Breast epithelium (tissue), 4 donors: ENCODE measurements at regions not wholly inside any gene's neighbourhood (a gene's known extent, or its start where the extent isn't known, plus 50 kb on each side); places are given as distances from the start of the nearest gene placed in this dataset.

Source experiments
- DNase-seq, 2 donors: peaks; one replicate each; pipeline ENCODE4 v3.0.0-alpha.2; 2019; ENCODE audit warnings: low spot score in 2 of 2
- H3K27ac ChIP-seq, 2 donors: fragments of 200-600 bp; sonication (generic) in 1 of 2; one replicate each; pipeline ENCODE4 v1.5.1; 2016 to 2019; ENCODE audit warnings: mild to moderate bottlenecking in 1 of 2
- H3K27me3 ChIP-seq, 2 donors: fragments of 200-600 bp; sonication (generic) in 1 of 2; one replicate each; pipeline versions ENCODE4 v1.5.1 to v1.6.0; 2017 to 2019; ENCODE audit warnings: control low read depth in 1 of 2, mild to moderate bottlenecking in 1 of 2
- H3K36me3 ChIP-seq: fragments of 200-600 bp; one replicate; pipeline ENCODE4 v1.5.1; 2019
- H3K4me1 ChIP-seq, 2 donors: fragments of 200-600 bp; sonication (generic); one replicate each; pipeline ENCODE4 v1.5.1; 2016 to 2019; ENCODE audit warnings: control low read depth in 1 of 2
- H3K4me3 ChIP-seq, 3 donors: fragments of 200-600 bp; sonication (generic); 1 replicate in 2 of 3; 2 replicates in 1 of 3; pipeline ENCODE4 v1.5.1; 2016 to 2019; ENCODE audit warnings: mild to moderate bottlenecking in 3 of 3, moderate library complexity in 2 of 3
- H3K9me3 ChIP-seq, 2 donors: fragments of 200-600 bp; sonication (generic) in 1 of 2; one replicate each; pipeline ENCODE4 v1.5.1; 2016 to 2019; ENCODE audit warnings: control low read depth in 1 of 2
- POLR2A ChIP-seq: fragments of 450-650 bp; IDR thresholded peaks from one replicate; pipeline ENCODE4 v1.6.1; 2016; ENCODE audit warnings: antibody characterized with exemption, mild to moderate bottlenecking, moderate library complexity
- POLR2AphosphoS5 ChIP-seq, 3 donors: sonication (generic); formaldehyde crosslinking; IDR thresholded peaks; one replicate each; pipeline ENCODE4 v1.6.1; 2017; ENCODE audit warnings: antibody characterized with exemption in 3 of 3
- intact Hi-C: fragments of 100-400 bp; cut with DNase I; formaldehyde crosslinking; loops from one replicate; pipeline ENCODE4 v1.15.1; 2023; ENCODE audit warnings: low total_unique reads
- TF ChIP-seq, protein P1 (sequence below), 3 donors: fragments of 450-650 bp; IDR thresholded peaks; one replicate each; pipeline ENCODE4 v1.5.1; 2016 to 2017; ENCODE audit warnings: antibody characterized with exemption in 3 of 3, mild to moderate bottlenecking in 3 of 3, moderate library complexity in 3 of 3

DNA sequence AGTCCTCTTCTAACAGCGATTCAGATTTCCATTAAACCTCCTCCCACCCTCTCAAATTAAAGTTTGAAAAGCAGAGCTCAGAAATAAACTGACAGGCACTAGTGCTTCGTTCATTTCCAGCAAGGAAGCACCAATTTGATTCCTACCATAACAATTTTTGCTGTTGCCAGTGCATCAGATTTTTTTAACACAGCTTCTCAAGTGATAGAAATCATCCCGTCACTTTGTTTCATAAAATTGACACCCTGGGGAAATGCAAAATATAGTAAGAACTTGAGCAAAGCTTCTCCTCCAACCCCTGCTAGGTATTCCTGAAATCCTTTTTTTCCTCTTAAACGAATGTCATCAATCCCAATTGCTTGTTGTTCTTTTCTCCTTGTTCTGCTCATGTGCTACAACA is 332.1 kb downstream of the FOXG1 start:
- no peaks in the 10 kb centered on the region for H3K4me1 ChIP-seq
- TF ChIP-seq, protein P1, sequence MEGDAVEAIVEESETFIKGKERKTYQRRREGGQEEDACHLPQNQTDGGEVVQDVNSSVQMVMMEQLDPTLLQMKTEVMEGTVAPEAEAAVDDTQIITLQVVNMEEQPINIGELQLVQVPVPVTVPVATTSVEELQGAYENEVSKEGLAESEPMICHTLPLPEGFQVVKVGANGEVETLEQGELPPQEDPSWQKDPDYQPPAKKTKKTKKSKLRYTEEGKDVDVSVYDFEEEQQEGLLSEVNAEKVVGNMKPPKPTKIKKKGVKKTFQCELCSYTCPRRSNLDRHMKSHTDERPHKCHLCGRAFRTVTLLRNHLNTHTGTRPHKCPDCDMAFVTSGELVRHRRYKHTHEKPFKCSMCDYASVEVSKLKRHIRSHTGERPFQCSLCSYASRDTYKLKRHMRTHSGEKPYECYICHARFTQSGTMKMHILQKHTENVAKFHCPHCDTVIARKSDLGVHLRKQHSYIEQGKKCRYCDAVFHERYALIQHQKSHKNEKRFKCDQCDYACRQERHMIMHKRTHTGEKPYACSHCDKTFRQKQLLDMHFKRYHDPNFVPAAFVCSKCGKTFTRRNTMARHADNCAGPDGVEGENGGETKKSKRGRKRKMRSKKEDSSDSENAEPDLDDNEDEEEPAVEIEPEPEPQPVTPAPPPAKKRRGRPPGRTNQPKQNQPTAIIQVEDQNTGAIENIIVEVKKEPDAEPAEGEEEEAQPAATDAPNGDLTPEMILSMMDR (IDR thresholded peaks at IDR 0.05): no peak
- TF ChIP-seq POLR2A: no peak
- no peaks in the 10 kb centered on the region for H3K9me3 ChIP-seq
- H3K27me3 ChIP-seq: no peaks in the 10 kb centered on the region
- H3K27ac ChIP-seq: no peak overlapping the region
- no peak for DNase-seq
- H3K36me3 ChIP-seq: no peaks in the 10 kb centered on the region
- no peak overlapping the region for H3K4me3 ChIP-seq
- intact Hi-C loops: no loop called here

DNA sequence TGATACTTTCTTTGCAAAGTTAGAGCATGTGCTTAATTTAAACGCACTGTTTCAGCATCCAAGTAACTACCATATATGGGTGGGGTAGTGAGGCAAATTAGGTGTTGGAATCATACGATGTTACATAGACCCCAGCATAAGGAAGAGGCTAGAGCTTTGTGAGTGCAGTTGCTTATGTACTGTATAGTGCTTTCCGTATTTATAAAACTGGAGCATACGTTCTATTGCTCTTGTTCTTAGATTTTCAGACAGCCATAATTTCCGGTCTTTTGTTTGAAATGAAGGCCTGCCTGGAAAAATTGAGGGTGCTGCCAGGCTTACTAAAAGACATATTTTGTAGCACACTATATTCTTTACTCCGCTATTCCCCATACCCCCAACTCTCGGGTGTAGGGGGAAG is 335.7 kb downstream of the FOXG1 start:
- H3K27ac ChIP-seq: no peak overlapping the region
- no peak for TF ChIP-seq POLR2AphosphoS5 (IDR thresholded peaks at IDR 0.05)
- TF ChIP-seq, protein P1 (IDR thresholded peaks at IDR 0.05): no peak
- TF ChIP-seq POLR2A: no peak
- H3K27me3 ChIP-seq: no peaks in the 10 kb centered on the region
- DNase-seq: no peak
- intact Hi-C loops: no loop called here
- H3K36me3 ChIP-seq: no peaks in the 10 kb centered on the region
- H3K4me3 ChIP-seq: no peak overlapping the region
- H3K4me1 ChIP-seq: no peaks in the 10 kb centered on the region
- no peaks in the 10 kb centered on the region for H3K9me3 ChIP-seq

DNA sequence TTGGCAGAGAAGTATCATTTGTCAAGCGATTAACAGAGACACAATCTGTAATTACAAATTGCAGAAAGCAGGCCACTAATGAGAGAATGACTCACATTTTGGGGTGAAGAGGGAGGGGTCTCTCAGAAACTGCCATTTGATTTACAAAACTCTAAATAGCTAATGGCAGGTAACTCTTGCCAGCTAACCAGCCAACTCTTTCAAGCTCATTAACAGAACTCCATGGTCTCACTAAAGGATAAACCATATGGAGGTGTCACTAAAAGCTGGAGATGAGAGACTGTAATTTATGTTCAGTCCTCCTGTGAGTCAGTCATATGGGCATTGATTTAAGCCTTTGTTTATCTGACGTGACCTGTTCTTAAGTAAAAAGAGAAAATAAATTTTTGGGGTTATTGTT is 336.4 kb downstream of the FOXG1 start:
- Histone ChIP-seq H3K27me3 (no peaks in the 10 kb centered on the region), H3K9me3 (no peaks in the 10 kb centered on the region), H3K27ac (no peak overlapping the region), H3K36me3 (no peaks in the 10 kb centered on the region), H3K4me1 (no peaks in the 10 kb centered on the region), H3K4me3 (no peak overlapping the region)
- DNase-seq: no peak
- intact Hi-C loops: no loop called here
- no peak for TF ChIP-seq POLR2A
- TF ChIP-seq, protein P1 (IDR thresholded peaks at IDR 0.05): no peak
- no peak for TF ChIP-seq POLR2AphosphoS5 (IDR thresholded peaks at IDR 0.05)

DNA sequence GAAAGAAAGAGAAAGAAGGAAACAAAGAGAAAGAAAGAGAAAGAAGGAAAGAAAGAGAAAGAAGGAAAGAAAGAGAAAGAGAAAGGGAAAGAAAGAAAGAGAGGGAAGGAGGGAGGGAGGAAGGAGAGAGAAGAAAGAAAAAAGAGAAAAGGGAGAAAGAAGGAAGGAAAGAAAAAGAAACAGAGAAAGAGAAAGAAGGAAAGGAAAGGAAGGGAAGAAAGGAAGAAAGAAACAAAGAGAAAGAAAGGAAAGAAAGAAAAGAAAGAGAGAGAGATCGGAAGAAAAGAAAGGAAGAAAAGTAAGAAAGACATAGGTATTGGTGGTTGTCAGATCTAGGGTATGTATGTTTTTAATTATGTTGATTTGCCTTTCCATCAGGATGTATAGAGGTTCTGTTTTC is 342.3 kb downstream of the FOXG1 start:
- intact Hi-C loops: no loop called here
- no peaks in the 10 kb centered on the region for H3K36me3 ChIP-seq

DNA sequence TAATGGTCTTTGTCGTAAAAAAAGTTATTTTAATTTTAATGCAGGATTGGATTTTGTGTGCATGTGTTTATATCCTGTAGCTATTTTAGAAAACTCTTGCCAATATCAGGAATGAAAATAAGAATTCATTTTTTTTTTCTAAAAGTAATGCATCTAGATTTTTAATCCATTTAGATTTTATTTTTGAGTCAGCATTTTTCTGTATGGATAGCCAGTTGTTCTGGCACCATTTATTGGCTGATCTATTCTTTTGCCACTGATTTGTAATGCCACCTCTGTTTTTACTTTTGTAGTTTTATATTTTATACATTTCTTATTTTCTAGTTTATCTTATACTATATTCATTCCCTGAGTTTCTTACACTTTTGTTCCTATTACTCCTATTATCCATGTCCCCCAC is 343.0 kb downstream of the FOXG1 start:
- no peak overlapping the region for H3K27ac ChIP-seq
- no peaks in the 10 kb centered on the region for H3K27me3 ChIP-seq
- no peak overlapping the region for H3K4me3 ChIP-seq
- TF ChIP-seq POLR2AphosphoS5 (IDR thresholded peaks at IDR 0.05): no peak
- no peak for TF ChIP-seq POLR2A
- TF ChIP-seq, protein P1 (IDR thresholded peaks at IDR 0.05): no peak
- H3K4me1 ChIP-seq: no peaks in the 10 kb centered on the region
- H3K9me3 ChIP-seq: no peaks in the 10 kb centered on the region
- no peak for DNase-seq
- no peaks in the 10 kb centered on the region for H3K36me3 ChIP-seq
- intact Hi-C loops: no loop called here

More for the DNA sequence above, 342.3 kb downstream of the FOXG1 start:
- Histone ChIP-seq H3K9me3 (no peaks in the 10 kb centered on the region), H3K4me3 (no peak overlapping the region), H3K27ac (no peak overlapping the region), H3K27me3 (no peaks in the 10 kb centered on the region), H3K4me1 (no peaks in the 10 kb centered on the region)
- TF ChIP-seq POLR2AphosphoS5 (IDR thresholded peaks at IDR 0.05): no peak
- no peak for TF ChIP-seq POLR2A
- TF ChIP-seq, protein P1 (IDR thresholded peaks at IDR 0.05): no peak
- DNase-seq: no peak
